ENCODE measurements at regions not wholly inside any gene's neighbourhood (a gene's known extent, or its start where the extent isn't known, plus 50 kb on each side); places are given as distances from the start of the nearest gene placed in this dataset.

- TF ChIP-seq CTCF (IDR thresholded peaks at IDR 0.05; ENCODE audit: extremely low read depth, insufficient read depth, missing control alignments): no peak
- in situ Hi-C loops (cut with MboI; ENCODE audit: low pct_unique_long_range_greater_than_20kb, low sequenced_read_pairs, unreplicated experiment): no loop called here
- no peak for DNase-seq (ENCODE audit: low spot score)
These were observed 495.1 kb upstream of the FAT1 start for GRCh38 chr4:187218705-187219245.

- in situ Hi-C loops (cut with MboI; ENCODE audit: low pct_unique_long_range_greater_than_20kb, low sequenced_read_pairs, unreplicated experiment): no loop called here
- no peak for TF ChIP-seq CTCF (IDR thresholded peaks at IDR 0.05; ENCODE audit: extremely low read depth, insufficient read depth, missing control alignments)
- DNase-seq (ENCODE audit: low spot score): no peak
These were observed 500.9 kb upstream of the FAT1 start for GRCh38 chr4:187224560-187224959.

GRCh38 chr4:187227907-187228704 is 504.4 kb upstream of the FAT1 start:
- no peak for TF ChIP-seq CTCF (IDR thresholded peaks at IDR 0.05; ENCODE audit: extremely low read depth, insufficient read depth, missing control alignments)
- in situ Hi-C loops (cut with MboI; ENCODE audit: low pct_unique_long_range_greater_than_20kb, low sequenced_read_pairs, unreplicated experiment): no loop called here
- no peak for DNase-seq (ENCODE audit: low spot score)

- DNase-seq (ENCODE audit: low spot score): no peak
- TF ChIP-seq CTCF (IDR thresholded peaks at IDR 0.05; ENCODE audit: extremely low read depth, insufficient read depth, missing control alignments): no peak
- in situ Hi-C loops (cut with MboI; ENCODE audit: low pct_unique_long_range_greater_than_20kb, low sequenced_read_pairs, unreplicated experiment): no loop called here
These were observed 508.5 kb upstream of the FAT1 start for GRCh38 chr4:187232196-187232595.

GRCh38 chr4:187232796-187233195 is 509.1 kb upstream of the FAT1 start:
- in situ Hi-C loops (cut with MboI; ENCODE audit: low pct_unique_long_range_greater_than_20kb, low sequenced_read_pairs, unreplicated experiment): no loop called here
- TF ChIP-seq CTCF (IDR thresholded peaks at IDR 0.05; ENCODE audit: extremely low read depth, insufficient read depth, missing control alignments): no peak
- DNase-seq (ENCODE audit: low spot score): no peak

- no peak for DNase-seq (ENCODE audit: low spot score)
- no peak for TF ChIP-seq CTCF (IDR thresholded peaks at IDR 0.05; ENCODE audit: extremely low read depth, insufficient read depth, missing control alignments)
- in situ Hi-C loops (cut with MboI; ENCODE audit: low pct_unique_long_range_greater_than_20kb, low sequenced_read_pairs, unreplicated experiment): no loop called here
These were observed 512.0 kb upstream of the FAT1 start for GRCh38 chr4:187235456-187236170.

All from GM13977 (cell line).